ENCODE measurements at regions not wholly inside any gene's neighbourhood (a gene's known extent, or its start where the extent isn't known, plus 50 kb on each side); places are given as distances from the start of the nearest gene placed in this dataset.

GRCh38 chr20:39698752-39699151 lies 736.6 kb downstream of the DHX35 start:
- no peak for TF ChIP-seq CTCF (conservative IDR thresholded peaks at IDR 0.05; ENCODE audit: low read depth, low read length)
- TF ChIP-seq EZH2 (IDR thresholded peaks at IDR 0.05; ENCODE audit: low read length, unreplicated experiment): no peak
- TF ChIP-seq EZH2phosphoT487 (IDR thresholded peaks at IDR 0.05; ENCODE audit: borderline replicate concordance, low read length): no peak
